ENCODE measurements at regions not wholly inside any gene's neighbourhood (a gene's known extent, or its start where the extent isn't known, plus 50 kb on each side); places are given as distances from the start of the nearest gene placed in this dataset.
"Not testable (repeated sequence)": the region's sequence is repeated elsewhere in the genome, so short reads cannot be mapped to it uniquely, and the experiment has no call there.

GRCh38 chr2:210861038-210861665, 304.8 kb downstream of the CPS1 start:
- DNase-seq (ENCODE audit: low spot score) = no peak

- DNase-seq (ENCODE audit: low spot score) = no peak
These were observed 306.1 kb downstream of the CPS1 start for GRCh38 chr2:210862283-210863065.

- DNase-seq (ENCODE audit: low spot score) = no peak
These were observed 306.9 kb downstream of the CPS1 start for GRCh38 chr2:210863283-210863682.

- DNase-seq (ENCODE audit: low spot score) = not testable (repeated sequence)
These were observed 315.2 kb downstream of the CPS1 start for GRCh38 chr2:210871566-210871965.

GRCh38 chr2:210873631-210874030, 317.2 kb downstream of the CPS1 start:
- DNase-seq (ENCODE audit: low spot score) = no peak

GRCh38 chr2:210884227-210884626, 327.8 kb downstream of the CPS1 start:
- DNase-seq (ENCODE audit: low spot score) = no peak

- DNase-seq (ENCODE audit: low spot score) = no peak
These were observed 331.6 kb downstream of the CPS1 start for GRCh38 chr2:210888035-210888434.

GRCh38 chr2:210895132-210895531, 338.7 kb downstream of the CPS1 start:
- no peak for DNase-seq (ENCODE audit: low spot score)

GRCh38 chr2:210899131-210899530, 342.7 kb downstream of the CPS1 start:
- DNase-seq (ENCODE audit: low spot score) = no peak

GRCh38 chr2:210901326-210901725, 344.9 kb downstream of the CPS1 start:
- no peak for DNase-seq (ENCODE audit: low spot score)

GRCh38 chr2:210912779-210913178, 356.4 kb downstream of the CPS1 start:
- no peak for DNase-seq (ENCODE audit: low spot score)

GRCh38 chr2:210913461-210913860, 357.1 kb downstream of the CPS1 start:
- DNase-seq (ENCODE audit: low spot score) = no peak

GRCh38 chr2:210915912-210916311, 359.5 kb downstream of the CPS1 start:
- no peak for DNase-seq (ENCODE audit: low spot score)

- no peak for DNase-seq (ENCODE audit: low spot score)
These were observed 361.1 kb downstream of the CPS1 start for GRCh38 chr2:210917465-210917864.

- DNase-seq (ENCODE audit: low spot score) = no peak
These were observed 362.7 kb downstream of the CPS1 start for GRCh38 chr2:210919128-210919527.

- no peak for DNase-seq (ENCODE audit: low spot score)
These were observed 366.0 kb downstream of the CPS1 start for GRCh38 chr2:210922419-210922818.

- DNase-seq (ENCODE audit: low spot score) = no peak
These were observed 372.3 kb downstream of the CPS1 start for GRCh38 chr2:210928714-210929113.

GRCh38 chr2:210938228-210938627, 381.8 kb downstream of the CPS1 start:
- DNase-seq (ENCODE audit: low spot score) = no peak

- no peak for DNase-seq (ENCODE audit: low spot score)
These were observed 390.0 kb downstream of the CPS1 start for GRCh38 chr2:210946395-210946794.

- DNase-seq (ENCODE audit: low spot score) = not testable (repeated sequence)
These were observed 394.1 kb downstream of the CPS1 start for GRCh38 chr2:210950434-210951060.

GRCh38 chr2:210954386-210954907, 398.0 kb downstream of the CPS1 start:
- no peak for DNase-seq (ENCODE audit: low spot score)

GRCh38 chr2:210955591-210955990, 399.2 kb downstream of the CPS1 start:
- DNase-seq (ENCODE audit: low spot score) = no peak

GRCh38 chr2:210956101-210956500, 399.7 kb downstream of the CPS1 start:
- no peak for DNase-seq (ENCODE audit: low spot score)

All from mucosa of gallbladder (tissue), 1 donor.